ENCODE measurements at regions not wholly inside any gene's neighbourhood (a gene's known extent, or its start where the extent isn't known, plus 50 kb on each side); places are given as distances from the start of the nearest gene placed in this dataset.

GRCh38 chr18:8987241-8987640 lies 115.3 kb upstream of the NDUFV2 start:
- peak; percentile 30 for DNase-seq (ENCODE audit: low read depth, low spot score)
- Histone ChIP-seq H3K4me2 (ENCODE audit: control insufficient read depth, extremely low read depth, insufficient read depth, low read depth, low read length) (peak overlapping the region; percentile 40), H3K27ac (ENCODE audit: control insufficient read depth, insufficient read depth, low read length) (peak overlapping the region; percentile 83)

GRCh38 chr18:8988260-8988871 lies 114.1 kb upstream of the NDUFV2 start:
- FAIRE-seq = peak; percentile 81
- no peak overlapping the region for H2AFZ ChIP-seq (ENCODE audit: control insufficient read depth, low read length)
- H3K79me2 ChIP-seq (ENCODE audit: control insufficient read depth, insufficient read depth, low read length) = no peaks in the 10 kb centered on the region
- H3K9ac ChIP-seq (ENCODE audit: control insufficient read depth, extremely low read depth, insufficient read depth, low read length) = no peak overlapping the region
- peak overlapping the region; percentile 83 for H3K27ac ChIP-seq (ENCODE audit: control insufficient read depth, insufficient read depth, low read length)
- H4K20me1 ChIP-seq (ENCODE audit: control insufficient read depth, extremely low read depth, insufficient read depth, low read length) = no peaks in the 10 kb centered on the region
- H3K36me3 ChIP-seq (ENCODE audit: control insufficient read depth in 2 of 2, extremely low read depth in 1 of 2, insufficient read depth in 2 of 2, low read length in 2 of 2) = no peaks in the 10 kb centered on the region
- no peak overlapping the region for H3K4me2 ChIP-seq (ENCODE audit: control insufficient read depth, extremely low read depth, insufficient read depth, low read depth, low read length)
- dilution Hi-C loops (cut with MboI; ENCODE audit: extremely low pct_ligation_motif_present, low sequenced_read_pairs) = no loop called here
- no peak for DNase-seq (ENCODE audit: low read depth, low spot score)
- no peaks in the 10 kb centered on the region for H3K27me3 ChIP-seq (ENCODE audit: control insufficient read depth, extremely low read depth, insufficient read depth, low read length)
- no peaks in the 10 kb centered on the region for H3K9me1 ChIP-seq (ENCODE audit: control insufficient read depth, extremely low read depth, insufficient read depth, low read length)
- H3K9me3 ChIP-seq (ENCODE audit: control insufficient read depth, low read depth, low read length) = no peaks in the 10 kb centered on the region
- H3K4me1 ChIP-seq (ENCODE audit: control insufficient read depth, extremely low read depth, insufficient read depth, low read length) = peaks cover 26% of the 10 kb centered on the region
- TF ChIP-seq EZH2 (IDR thresholded peaks at IDR 0.05; ENCODE audit: low read length) (no peak), CTCF (optimal IDR thresholded peaks at IDR 0.05 in 1 of 3, IDR thresholded peaks at IDR 0.05 in 1 of 3, conservative IDR thresholded peaks at IDR 0.05 in 1 of 3; ENCODE audit: extremely low read depth in 1 of 3, insufficient read depth in 2 of 3, low read length in 3 of 3) (peak; percentile 91 to 99 (median 96))
- no peak overlapping the region for H3K4me3 ChIP-seq (ENCODE audit: control insufficient read depth in 2 of 3, extremely low read depth in 1 of 3, insufficient read depth in 2 of 3, low read depth in 1 of 3, low read length in 3 of 3)

More at GRCh38 chr18:8987241-8987640, 115.3 kb upstream of the NDUFV2 start:
- H3K27me3 ChIP-seq (ENCODE audit: control insufficient read depth, extremely low read depth, insufficient read depth, low read length) = no peaks in the 10 kb centered on the region
- no peaks in the 10 kb centered on the region for H3K9me3 ChIP-seq (ENCODE audit: control insufficient read depth, low read depth, low read length)
- H3K9ac ChIP-seq (ENCODE audit: control insufficient read depth, extremely low read depth, insufficient read depth, low read length) = peak overlapping the region; percentile 60
- no peaks in the 10 kb centered on the region for H4K20me1 ChIP-seq (ENCODE audit: control insufficient read depth, extremely low read depth, insufficient read depth, low read length)
- no peak overlapping the region for H3K4me3 ChIP-seq (ENCODE audit: control insufficient read depth in 2 of 3, extremely low read depth in 1 of 3, insufficient read depth in 2 of 3, low read depth in 1 of 3, low read length in 3 of 3)
- TF ChIP-seq EZH2 (IDR thresholded peaks at IDR 0.05; ENCODE audit: low read length) = no peak
- no peak for TF ChIP-seq CTCF (optimal IDR thresholded peaks at IDR 0.05 in 1 of 3, IDR thresholded peaks at IDR 0.05 in 1 of 3, conservative IDR thresholded peaks at IDR 0.05 in 1 of 3; ENCODE audit: extremely low read depth in 1 of 3, insufficient read depth in 2 of 3, low read length in 3 of 3)
- peak; percentile 92 for FAIRE-seq
- H2AFZ ChIP-seq (ENCODE audit: control insufficient read depth, low read length) = peak overlapping the region; percentile 63
- no peaks in the 10 kb centered on the region for H3K36me3 ChIP-seq (ENCODE audit: control insufficient read depth in 2 of 2, extremely low read depth in 1 of 2, insufficient read depth in 2 of 2, low read length in 2 of 2)
- dilution Hi-C loops (cut with MboI; ENCODE audit: extremely low pct_ligation_motif_present, low sequenced_read_pairs) = no loop called here
- H3K4me1 ChIP-seq (ENCODE audit: control insufficient read depth, extremely low read depth, insufficient read depth, low read length) = peaks cover 37% of the 10 kb centered on the region
- H3K79me2 ChIP-seq (ENCODE audit: control insufficient read depth, insufficient read depth, low read length) = no peaks in the 10 kb centered on the region
- no peaks in the 10 kb centered on the region for H3K9me1 ChIP-seq (ENCODE audit: control insufficient read depth, extremely low read depth, insufficient read depth, low read length)
